T-helper 17 cell (primary cell): ENCODE measurements at regions not wholly inside any gene's neighbourhood (a gene's known extent, or its start where the extent isn't known, plus 50 kb on each side); places are given as distances from the start of the nearest gene placed in this dataset.
"Not testable (repeated sequence)": the region's sequence is repeated elsewhere in the genome, so short reads cannot be mapped to it uniquely, and the experiment has no call there.

Source experiments
- ATAC-seq: fragments of 150-1000 bp; cut with Tn5 transposase; 2 replicates; pipeline ENCODE4 v1.10.0; 2021; ENCODE audit warnings: mild to moderate bottlenecking, moderate library complexity
- DNase-seq, 3 donors: peaks; one replicate each; pipeline versions ENCODE4 v3.0.0 to v3.0.0-alpha.2; 2020 to 2021
- H3K9me3 ChIP-seq: one replicate; pipeline ENCODE4 v1.7.0; 2013; ENCODE audit warnings: low read length, mild to moderate bottlenecking; ENCODE audit not compliant: control insufficient read depth, poor library complexity, severe bottlenecking
- H3K27ac Mint-ChIP-seq: one replicate; pipeline ENCODE4 v1.8.0; 2022; ENCODE audit warnings: mild to moderate bottlenecking, moderate library complexity, mixed read lengths
- H3K27me3 Mint-ChIP-seq: one replicate; pipeline ENCODE4 v1.8.0; 2022; ENCODE audit warnings: mixed read lengths
- H3K36me3 Mint-ChIP-seq: one replicate; pipeline ENCODE4 v1.8.0; 2022; ENCODE audit warnings: low read depth, mixed read lengths
- H3K4me1 Mint-ChIP-seq: one replicate; pipeline ENCODE4 v1.8.0; 2022; ENCODE audit warnings: mild to moderate bottlenecking, mixed read lengths
- H3K4me3 Mint-ChIP-seq: one replicate; pipeline ENCODE4 v1.8.0; 2022; ENCODE audit warnings: mild to moderate bottlenecking, moderate library complexity, mixed read lengths

GRCh38 chr9:78688796-78689195 is 391.9 kb downstream of the PSAT1 start:
- no peak overlapping the region for H3K27ac Mint-ChIP-seq
- no peaks in the 10 kb centered on the region for H3K27me3 Mint-ChIP-seq
- H3K4me1 Mint-ChIP-seq = no peaks in the 10 kb centered on the region
- no peaks in the 10 kb centered on the region for H3K9me3 ChIP-seq
- ATAC-seq (no peak), DNase-seq (no peak)
- no peaks in the 10 kb centered on the region for H3K36me3 Mint-ChIP-seq
- no peak overlapping the region for H3K4me3 Mint-ChIP-seq

DNA sequence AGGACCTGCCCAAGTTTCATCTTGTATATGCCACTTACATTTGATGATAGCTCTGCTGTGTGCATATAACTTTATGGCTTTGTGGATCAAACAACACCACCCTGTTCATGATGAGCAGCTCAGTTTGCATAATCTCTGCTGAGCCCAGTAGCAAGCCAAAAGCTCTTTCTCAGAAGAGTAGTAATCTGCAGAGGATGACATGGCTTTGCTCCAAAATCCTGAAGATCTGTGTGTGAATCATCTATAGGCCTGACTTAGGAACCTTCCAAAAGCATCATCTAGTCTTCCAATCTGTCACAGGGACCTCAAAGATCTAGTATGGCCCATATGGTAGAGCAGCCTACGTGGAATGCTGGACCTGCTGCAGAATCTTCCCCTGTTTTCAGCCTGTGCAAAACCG is 394.6 kb downstream of the PSAT1 start:
- no peak overlapping the region for H3K4me3 Mint-ChIP-seq
- H3K27me3 Mint-ChIP-seq = no peaks in the 10 kb centered on the region
- DNase-seq (no peak), ATAC-seq (no peak)
- H3K27ac Mint-ChIP-seq = no peak overlapping the region
- H3K4me1 Mint-ChIP-seq = no peaks in the 10 kb centered on the region
- H3K9me3 ChIP-seq = no peaks in the 10 kb centered on the region
- no peaks in the 10 kb centered on the region for H3K36me3 Mint-ChIP-seq

DNA sequence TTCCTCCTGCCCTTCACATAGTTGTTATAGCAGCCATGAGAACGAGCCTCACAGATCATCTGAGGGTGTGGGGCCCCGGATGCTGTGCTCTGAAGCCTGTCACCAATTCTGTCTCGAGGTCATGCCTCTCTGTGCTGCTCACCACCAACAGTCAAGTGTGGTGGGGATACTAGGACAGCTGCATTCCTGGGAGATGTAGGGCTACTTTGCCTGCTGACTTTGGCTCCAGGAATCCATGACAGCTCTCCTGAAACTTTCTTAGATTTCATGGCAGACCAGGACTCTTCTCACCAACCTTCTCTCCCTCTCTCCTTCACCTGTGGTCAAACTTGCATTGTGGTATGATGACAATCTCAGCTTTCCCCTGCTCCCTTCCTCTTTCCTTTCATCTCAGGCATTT is 395.9 kb downstream of the PSAT1 start:
- H3K27me3 Mint-ChIP-seq = no peaks in the 10 kb centered on the region
- ATAC-seq = no peak
- DNase-seq = no peak
- H3K36me3 Mint-ChIP-seq = no peaks in the 10 kb centered on the region
- H3K27ac Mint-ChIP-seq = no peak overlapping the region
- H3K4me3 Mint-ChIP-seq = no peak overlapping the region
- H3K9me3 ChIP-seq = peaks cover 3% of the 10 kb centered on the region
- H3K4me1 Mint-ChIP-seq = no peaks in the 10 kb centered on the region

DNA sequence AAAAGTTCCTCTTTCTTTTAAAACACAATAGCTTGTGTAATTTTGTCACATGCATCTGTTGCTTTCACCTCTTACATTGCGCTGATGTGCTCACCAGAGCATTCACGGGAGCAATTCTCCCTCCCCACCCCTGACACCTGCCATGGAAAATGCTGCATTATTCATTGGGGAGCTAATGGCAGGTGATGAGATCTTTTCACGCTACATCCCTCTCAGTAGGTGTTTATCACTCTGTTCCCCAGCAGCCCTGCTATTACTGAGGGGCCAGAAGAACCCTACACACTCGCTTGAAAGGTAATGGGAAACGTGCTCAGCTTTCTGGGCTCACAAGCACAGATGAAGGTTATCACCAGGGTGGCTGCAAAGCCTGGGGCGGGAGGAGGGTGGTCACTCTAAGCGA is 398.0 kb downstream of the PSAT1 start:
- no peaks in the 10 kb centered on the region for H3K36me3 Mint-ChIP-seq
- ATAC-seq (no peak), DNase-seq (no peak)
- H3K27ac Mint-ChIP-seq = no peak overlapping the region
- no peaks in the 10 kb centered on the region for H3K4me1 Mint-ChIP-seq
- H3K9me3 ChIP-seq = peaks cover 3% of the 10 kb centered on the region
- H3K4me3 Mint-ChIP-seq = no peak overlapping the region
- no peaks in the 10 kb centered on the region for H3K27me3 Mint-ChIP-seq

- H3K4me1 Mint-ChIP-seq = no peaks in the 10 kb centered on the region
- peaks cover 3% of the 10 kb centered on the region for H3K9me3 ChIP-seq
- DNase-seq (no peak), ATAC-seq (no peak)
- no peaks in the 10 kb centered on the region for H3K36me3 Mint-ChIP-seq
- no peak overlapping the region for H3K27ac Mint-ChIP-seq
- no peak overlapping the region for H3K4me3 Mint-ChIP-seq
- H3K27me3 Mint-ChIP-seq = no peaks in the 10 kb centered on the region
Observed at GRCh38 chr9:78695519-78695918, 398.6 kb downstream of the PSAT1 start.

DNA sequence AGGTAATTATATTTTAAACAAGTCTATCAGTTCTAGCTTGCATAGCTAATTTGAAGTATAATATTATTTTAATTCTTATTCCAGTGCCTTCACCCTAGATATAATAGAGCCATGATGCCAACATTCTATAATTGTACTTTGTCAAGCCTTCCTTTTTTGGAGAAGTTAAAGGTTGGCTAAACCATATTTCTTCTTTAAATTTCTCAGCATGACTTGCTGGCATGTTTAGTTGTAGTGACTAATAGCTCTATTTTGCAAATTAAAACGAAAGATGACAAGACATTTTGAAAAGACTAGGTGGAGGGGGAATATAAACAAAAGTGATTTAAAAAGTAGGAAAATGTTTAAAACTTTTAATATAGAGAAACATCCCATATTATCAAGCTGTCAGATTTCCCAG is 400.7 kb downstream of the PSAT1 start:
- Mint-ChIP-seq H3K27me3 (no peaks in the 10 kb centered on the region), H3K36me3 (no peaks in the 10 kb centered on the region), H3K4me1 (no peaks in the 10 kb centered on the region), H3K27ac (no peak overlapping the region), H3K4me3 (no peak overlapping the region)
- H3K9me3 ChIP-seq = peaks cover 3% of the 10 kb centered on the region
- ATAC-seq (no peak), DNase-seq (no peak)

GRCh38 chr9:78698371-78698770 is 401.4 kb downstream of the PSAT1 start:
- Mint-ChIP-seq H3K4me3 (no peak overlapping the region), H3K27me3 (no peaks in the 10 kb centered on the region), H3K27ac (no peak overlapping the region), H3K4me1 (no peaks in the 10 kb centered on the region), H3K36me3 (no peaks in the 10 kb centered on the region)
- ATAC-seq (no peak), DNase-seq (no peak)
- peaks cover 3% of the 10 kb centered on the region for H3K9me3 ChIP-seq

- not testable (repeated sequence) for DNase-seq, H3K27me3 Mint-ChIP-seq, H3K9me3 ChIP-seq, ATAC-seq, H3K4me3 Mint-ChIP-seq, H3K4me1 Mint-ChIP-seq, H3K27ac Mint-ChIP-seq, H3K36me3 Mint-ChIP-seq
Observed at GRCh38 chr9:78699217-78699616, 402.3 kb downstream of the PSAT1 start.

DNA sequence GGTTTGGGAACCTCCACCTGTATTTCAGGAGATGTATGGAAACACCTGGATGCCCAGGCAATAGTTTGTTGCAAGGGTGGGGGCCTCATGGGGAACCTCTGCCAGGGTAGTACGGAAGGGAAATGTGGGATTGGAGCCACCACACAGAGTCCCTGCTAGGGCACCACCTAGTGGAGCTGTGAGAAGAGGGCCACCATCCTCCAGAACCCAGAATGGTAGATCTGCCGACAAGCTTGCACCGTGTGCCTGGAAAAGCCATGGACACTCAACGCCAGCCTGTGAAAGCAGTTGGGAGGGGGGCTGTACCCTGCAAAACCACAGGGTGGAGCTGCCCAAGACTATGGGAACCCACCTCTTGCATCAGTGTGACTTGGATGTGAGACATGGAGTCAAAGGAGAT is 407.2 kb downstream of the PSAT1 start:
- not testable (repeated sequence) for H3K9me3 ChIP-seq, H3K4me1 Mint-ChIP-seq, H3K27me3 Mint-ChIP-seq, DNase-seq, H3K36me3 Mint-ChIP-seq, H3K4me3 Mint-ChIP-seq, H3K27ac Mint-ChIP-seq, ATAC-seq

GRCh38 chr9:78707080-78707479 is 410.2 kb downstream of the PSAT1 start:
- no peaks in the 10 kb centered on the region for H3K27me3 Mint-ChIP-seq
- no peak overlapping the region for H3K4me3 Mint-ChIP-seq
- no peak overlapping the region for H3K27ac Mint-ChIP-seq
- H3K4me1 Mint-ChIP-seq = no peaks in the 10 kb centered on the region
- H3K9me3 ChIP-seq = no peaks in the 10 kb centered on the region
- no peak for DNase-seq
- ATAC-seq = no peak
- H3K36me3 Mint-ChIP-seq = no peaks in the 10 kb centered on the region

DNA sequence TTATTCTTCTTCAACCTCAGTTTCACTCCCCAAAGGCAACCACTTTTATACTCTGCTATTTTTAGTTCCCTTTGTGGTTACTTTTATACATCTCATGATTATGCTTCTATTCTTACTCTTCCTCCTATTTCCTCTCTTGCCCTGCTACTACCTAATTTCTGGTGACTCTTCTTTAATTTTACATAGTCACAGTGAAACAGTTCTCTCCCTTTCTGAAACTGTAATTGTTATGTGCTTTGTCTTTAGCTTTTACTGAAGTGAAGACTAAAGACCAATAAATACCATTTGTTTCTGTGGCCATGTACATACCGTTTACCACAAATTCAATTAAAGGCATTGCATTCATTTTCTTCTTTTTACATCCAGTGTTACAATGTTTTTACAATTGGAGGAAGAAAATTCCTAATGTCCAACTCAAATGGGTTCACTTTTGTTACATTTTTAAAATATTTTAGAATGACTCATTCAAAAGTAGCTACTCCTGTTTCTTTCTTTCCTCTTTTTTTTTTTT is 410.6 kb downstream of the PSAT1 start:
- Mint-ChIP-seq H3K4me1 (no peaks in the 10 kb centered on the region), H3K27me3 (no peaks in the 10 kb centered on the region), H3K36me3 (no peaks in the 10 kb centered on the region), H3K4me3 (no peak overlapping the region), H3K27ac (no peak overlapping the region)
- no peaks in the 10 kb centered on the region for H3K9me3 ChIP-seq
- DNase-seq (no peak), ATAC-seq (no peak)

DNA sequence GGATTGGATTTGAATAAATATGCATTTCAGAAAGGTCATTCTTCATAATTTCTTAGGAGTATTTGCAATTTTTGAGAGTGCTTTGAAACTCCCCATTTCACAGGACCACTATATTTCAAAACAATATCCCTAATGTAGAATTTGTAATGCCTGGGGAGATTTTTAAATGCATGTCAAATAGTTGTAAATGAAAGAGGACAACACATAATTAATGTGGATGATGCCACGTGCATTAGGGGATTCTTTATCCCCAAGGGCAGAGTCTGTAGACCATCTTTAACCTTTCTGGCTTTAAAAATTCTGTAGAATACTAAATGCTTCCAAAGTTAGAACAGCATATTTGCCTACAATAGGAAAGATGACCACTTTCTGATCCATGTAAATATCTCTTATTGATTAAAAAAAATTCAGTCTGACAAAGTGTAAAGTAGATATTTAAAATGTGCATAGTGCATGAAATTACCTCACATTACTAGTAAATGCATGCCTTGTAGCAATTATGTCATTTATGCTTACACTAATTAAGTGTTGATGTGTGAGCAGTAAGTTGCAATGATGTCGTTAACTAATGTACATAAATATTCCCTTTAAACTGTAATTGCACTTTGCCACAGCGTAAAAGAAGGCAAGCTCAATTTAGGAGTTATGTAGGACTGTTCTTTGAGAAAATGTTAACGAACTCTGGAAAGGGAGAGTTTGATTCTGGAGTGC is 416.1 kb downstream of the PSAT1 start:
- ATAC-seq = no peak

DNA sequence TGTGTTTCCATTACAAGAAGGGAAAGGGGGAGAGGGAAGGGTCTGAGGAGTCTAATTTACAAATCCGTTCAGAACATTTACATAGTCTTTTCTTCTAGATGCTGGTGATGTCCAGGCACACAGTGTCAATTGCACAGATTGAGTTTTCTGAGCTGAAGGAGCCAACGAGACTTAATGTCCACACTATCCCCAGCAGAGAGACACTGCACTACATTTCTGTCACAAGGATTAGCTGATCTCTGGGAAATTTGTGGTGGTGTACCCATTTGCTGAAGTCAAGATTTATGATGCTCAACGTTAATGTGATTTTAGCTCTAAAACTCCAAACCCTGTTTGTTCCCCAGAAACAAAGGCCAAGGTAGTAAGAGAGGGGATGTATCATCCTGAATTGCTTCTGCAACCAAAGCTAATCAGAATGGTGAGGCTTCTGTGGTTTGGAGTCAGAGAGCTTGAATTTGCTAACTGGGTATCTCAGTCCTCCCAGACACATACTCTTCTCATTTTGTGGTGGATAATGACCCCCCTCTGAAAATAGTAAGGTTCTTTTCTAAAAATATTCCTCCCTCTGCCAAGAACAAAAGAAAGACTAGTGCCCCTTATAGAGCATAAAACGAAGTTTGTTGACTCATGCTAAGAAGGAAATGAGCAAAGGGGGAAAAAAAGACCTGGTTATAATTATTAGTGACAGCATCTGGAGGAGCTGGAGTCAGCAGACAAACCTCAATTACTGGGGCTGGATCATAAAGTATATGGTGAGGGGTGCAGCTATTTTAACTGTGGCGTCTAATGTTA is 416.9 kb downstream of the PSAT1 start:
- Mint-ChIP-seq H3K4me3 (no peak overlapping the region), H3K27me3 (no peaks in the 10 kb centered on the region), H3K36me3 (no peaks in the 10 kb centered on the region), H3K27ac (no peak overlapping the region), H3K4me1 (no peaks in the 10 kb centered on the region)
- ATAC-seq (no peak), DNase-seq (no peak)
- H3K9me3 ChIP-seq = no peaks in the 10 kb centered on the region

More for the DNA sequence above, 416.1 kb downstream of the PSAT1 start:
- Mint-ChIP-seq H3K27ac (no peak overlapping the region), H3K4me1 (no peaks in the 10 kb centered on the region), H3K36me3 (no peaks in the 10 kb centered on the region), H3K27me3 (no peaks in the 10 kb centered on the region), H3K4me3 (no peak overlapping the region)
- H3K9me3 ChIP-seq = no peaks in the 10 kb centered on the region
- no peak for DNase-seq

DNA sequence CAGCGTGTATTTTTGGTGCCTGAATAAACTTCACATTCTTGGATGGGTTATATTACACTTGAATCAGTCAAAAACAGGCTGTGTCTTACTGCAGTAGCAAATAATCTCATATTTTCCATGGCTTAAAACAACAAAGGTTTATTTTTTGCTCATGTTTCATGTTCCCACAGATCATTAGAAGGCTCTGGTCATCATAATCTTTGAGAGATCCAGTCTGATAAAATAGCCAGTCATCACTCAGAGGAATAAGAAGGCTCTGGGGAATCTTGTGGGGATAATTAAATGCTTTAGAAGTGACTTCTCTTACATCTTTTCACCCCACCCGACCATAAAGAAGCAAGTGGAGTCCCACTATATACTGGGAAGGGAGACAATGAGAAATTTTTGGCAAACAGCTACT is 417.7 kb downstream of the PSAT1 start:
- Mint-ChIP-seq H3K36me3 (no peaks in the 10 kb centered on the region), H3K4me1 (no peaks in the 10 kb centered on the region), H3K27ac (no peak overlapping the region), H3K4me3 (no peak overlapping the region), H3K27me3 (no peaks in the 10 kb centered on the region)
- no peak for ATAC-seq
- no peak for DNase-seq
- H3K9me3 ChIP-seq = no peaks in the 10 kb centered on the region
